OCI-LY7 (cell line): ENCODE measurements at regions not wholly inside any gene's neighbourhood (a gene's known extent, or its start where the extent isn't known, plus 50 kb on each side); places are given as distances from the start of the nearest gene placed in this dataset.

Experiments
- BruUV-seq: library from RNA; stranded (reverse); fragments of 400-500 nt; replicated peaks from 2 replicates; lab custom pipeline; 2021; lab: Mats Ljungman, UMichigan
- CTCF ChIA-PET: fragments of 300-600 bp; sonication (Branson Sonifier 250); formaldehyde crosslinking; loops from one replicate; lab custom pipeline; 2022; ENCODE audit warnings: antibody characterized with exemption; ENCODE audit not compliant: unreplicated experiment; lab: Charles Lee
- POLR2A ChIA-PET: fragments of 300-600 bp; sonication (Branson Sonifier 250); formaldehyde crosslinking; loops from one replicate; lab custom pipeline; 2022; ENCODE audit warnings: antibody characterized with exemption; lab: Charles Lee
- DNase-seq: peaks from one replicate; pipeline ENCODE4 v3.0.0-alpha.2; 2015; ENCODE audit warnings: low spot score
- H2AFZ ChIP-seq: fragments of 200-600 bp; sonication (generic), shearing (Covaris generic); 2 replicates; pipeline ENCODE4 v1.6.1; 2014; ENCODE audit warnings: mild to moderate bottlenecking, antibody characterized with exemption, low read length, moderate library complexity
- H3K27ac ChIP-seq: fragments of 200-600 bp; sonication (generic); 2 replicates; pipeline ENCODE4 v1.5.1; 2014; ENCODE audit warnings: mixed run types, low read depth, mild to moderate bottlenecking, moderate library complexity, low read length, inconsistent platforms; ENCODE audit not compliant: poor library complexity, severe bottlenecking
- H3K36me3 ChIP-seq: fragments of 200-600 bp; sonication (generic); 2 replicates; pipeline ENCODE4 v1.6.1; 2014; ENCODE audit warnings: mild to moderate bottlenecking, antibody characterized with exemption, low read length, moderate library complexity, mixed read lengths; ENCODE audit not compliant: insufficient read depth
- H3K4me1 ChIP-seq: fragments of 200-600 bp; sonication (generic); 2 replicates; pipeline ENCODE4 v1.5.1; 2014; ENCODE audit warnings: mild to moderate bottlenecking, low read length; ENCODE audit not compliant: insufficient read depth, poor library complexity, severe bottlenecking
- H3K4me2 ChIP-seq: fragments of 200-600 bp; sonication (generic); 2 replicates; pipeline ENCODE4 v1.6.1; 2014; ENCODE audit warnings: mild to moderate bottlenecking, low read length
- H3K4me3 ChIP-seq: fragments of 200-600 bp; sonication (generic); 2 replicates; pipeline ENCODE4 v1.5.1; 2014; ENCODE audit warnings: mild to moderate bottlenecking, low read depth, low read length; ENCODE audit not compliant: poor library complexity, severe bottlenecking
- H3K79me2 ChIP-seq: fragments of 200-600 bp; sonication (generic); 2 replicates; pipeline ENCODE4 v1.6.1; 2016; ENCODE audit warnings: low read depth, mild to moderate bottlenecking, low read length, moderate library complexity, mixed read lengths; ENCODE audit not compliant: insufficient read depth
- H3K9me2 ChIP-seq: fragments of 200-600 bp; sonication (generic); 2 replicates; pipeline ENCODE4 v1.6.1; 2016; ENCODE audit warnings: mild to moderate bottlenecking, low read length, mixed read lengths; ENCODE audit not compliant: insufficient read depth
- H3K9me3 ChIP-seq: fragments of 200-600 bp; sonication (generic); 2 replicates; pipeline ENCODE4 v1.6.1; 2014; ENCODE audit warnings: mild to moderate bottlenecking, mixed run types, low read length, mixed read lengths
- H4K20me1 ChIP-seq: fragments of 200-600 bp; sonication (generic); 2 replicates; pipeline ENCODE4 v1.6.1; 2014; ENCODE audit warnings: mild to moderate bottlenecking, antibody characterized with exemption, low read length, moderate library complexity, mixed read lengths; ENCODE audit not compliant: insufficient read depth
- EZH2phosphoT487 ChIP-seq: fragments of 200-600 bp; sonication (generic); IDR thresholded peaks from 2 replicates; pipeline ENCODE4 v1.6.1; 2018; ENCODE audit warnings: low read depth, borderline replicate concordance, mild to moderate bottlenecking, mixed run types, antibody characterized with exemption, low read length, moderate library complexity, mixed read lengths
- intact Hi-C: fragments of 100-400 bp; cut with micrococcal nuclease; formaldehyde crosslinking; loops from one replicate; pipeline ENCODE4 v1.10.0; 2022; ENCODE audit not compliant: unreplicated experiment
- TF ChIP-seq, protein P1 (sequence below): fragments of 200-600 bp; sonication (generic); conservative IDR thresholded peaks from 2 replicates; pipeline ENCODE4 v1.5.1; 2014; ENCODE audit warnings: mild to moderate bottlenecking, antibody characterized with exemption, low read length, moderate library complexity, mixed read lengths

DNA sequence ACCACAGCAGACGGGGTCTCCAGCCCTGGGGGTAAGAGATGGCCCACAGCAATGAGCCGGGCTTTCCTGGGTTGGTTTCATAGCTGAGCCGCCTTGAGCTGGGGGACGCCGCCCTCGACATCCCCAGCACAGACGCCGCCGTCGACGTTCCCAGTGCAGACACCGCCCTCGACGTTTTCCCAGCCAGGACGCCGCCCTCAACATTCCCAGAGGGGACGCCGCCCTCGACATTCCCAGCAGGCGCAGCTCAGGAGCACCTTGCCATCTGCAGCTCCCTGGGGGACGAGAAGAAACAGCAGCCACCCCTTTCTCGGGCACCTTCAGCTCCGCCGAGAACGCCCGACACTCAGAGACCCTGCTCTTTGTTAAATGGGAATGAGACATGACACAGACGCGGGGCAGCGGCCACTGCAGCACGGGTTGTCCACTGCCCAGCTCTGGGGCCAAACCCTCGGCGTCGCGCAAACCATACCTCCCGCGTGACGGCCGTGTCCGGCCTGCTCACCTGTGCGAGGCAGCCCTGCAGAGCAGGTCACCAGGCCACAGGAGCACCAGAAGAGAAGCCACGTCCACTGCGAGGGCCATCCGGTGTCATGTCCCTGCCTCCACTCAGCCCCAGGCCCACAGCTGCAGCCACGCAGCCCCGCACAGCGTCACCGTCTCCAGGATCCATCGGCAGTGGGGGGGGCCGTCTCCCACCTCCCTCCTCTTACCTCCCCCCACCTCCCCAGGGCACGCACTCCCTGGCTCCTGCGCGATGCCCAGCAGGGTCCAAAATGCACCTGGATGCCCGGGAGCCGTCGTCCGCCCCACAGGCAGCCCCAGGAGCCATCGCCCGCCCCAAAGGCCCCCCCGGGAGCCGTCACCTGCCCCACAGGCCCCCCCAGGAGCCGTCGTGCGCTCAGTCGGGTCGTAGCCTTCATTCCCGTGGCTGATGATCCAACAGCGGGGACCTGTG, 77.4 kb upstream of the GALNT9 start:
- CTCF ChIA-PET: interaction anchor here (0.6 to 0.7 kb wide), 2 partner anchors 26 to 261 kb away, joined by 3 read pairs; no protein-coding TSS in a partner anchor

DNA sequence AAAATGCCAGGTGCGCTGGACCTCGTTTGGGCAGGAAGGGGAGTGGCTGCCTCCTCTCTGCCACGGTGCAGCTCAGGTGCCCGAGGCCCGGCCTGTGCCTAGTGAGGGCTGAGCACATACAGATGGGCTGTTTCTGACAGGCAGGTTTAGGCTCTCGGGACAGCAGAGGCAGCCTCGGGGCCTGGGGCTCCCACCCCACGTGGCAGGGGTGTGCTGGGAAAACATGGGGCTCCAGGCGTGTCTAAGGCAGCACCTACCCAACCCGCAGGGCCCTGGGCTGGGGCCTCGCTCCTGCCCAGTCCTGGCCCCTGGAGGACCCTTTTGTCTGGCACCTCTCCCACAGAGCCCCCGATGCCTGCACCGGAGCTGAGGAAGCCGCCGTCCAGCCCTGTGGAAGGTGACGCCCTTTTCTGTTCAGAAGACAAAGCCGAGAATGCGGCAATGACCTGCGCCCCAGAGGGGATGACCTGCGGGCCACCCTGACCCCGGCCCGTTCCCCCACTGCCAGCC, 76.4 kb upstream of the GALNT9 start:
- BruUV-seq: no TSS peak
- POLR2A ChIA-PET: interaction anchor here (0.5 kb wide), 1 partner anchor 383 kb away, joined by 3 read pairs; no protein-coding TSS in a partner anchor

More for the DNA sequence above, 77.4 kb upstream of the GALNT9 start:
- no peaks in the 10 kb centered on the region for H3K79me2 ChIP-seq
- no TSS peak for BruUV-seq
- H3K27ac ChIP-seq: no peak overlapping the region
- DNase-seq: no peak
- no peak overlapping the region for H2AFZ ChIP-seq
- H3K4me3 ChIP-seq: no peak overlapping the region
- no peaks in the 10 kb centered on the region for H3K36me3 ChIP-seq
- no peaks in the 10 kb centered on the region for H4K20me1 ChIP-seq
- no peaks in the 10 kb centered on the region for H3K4me1 ChIP-seq
- H3K9me2 ChIP-seq: no peaks in the 10 kb centered on the region
- TF ChIP-seq EZH2phosphoT487: no peak
- TF ChIP-seq, protein P1, sequence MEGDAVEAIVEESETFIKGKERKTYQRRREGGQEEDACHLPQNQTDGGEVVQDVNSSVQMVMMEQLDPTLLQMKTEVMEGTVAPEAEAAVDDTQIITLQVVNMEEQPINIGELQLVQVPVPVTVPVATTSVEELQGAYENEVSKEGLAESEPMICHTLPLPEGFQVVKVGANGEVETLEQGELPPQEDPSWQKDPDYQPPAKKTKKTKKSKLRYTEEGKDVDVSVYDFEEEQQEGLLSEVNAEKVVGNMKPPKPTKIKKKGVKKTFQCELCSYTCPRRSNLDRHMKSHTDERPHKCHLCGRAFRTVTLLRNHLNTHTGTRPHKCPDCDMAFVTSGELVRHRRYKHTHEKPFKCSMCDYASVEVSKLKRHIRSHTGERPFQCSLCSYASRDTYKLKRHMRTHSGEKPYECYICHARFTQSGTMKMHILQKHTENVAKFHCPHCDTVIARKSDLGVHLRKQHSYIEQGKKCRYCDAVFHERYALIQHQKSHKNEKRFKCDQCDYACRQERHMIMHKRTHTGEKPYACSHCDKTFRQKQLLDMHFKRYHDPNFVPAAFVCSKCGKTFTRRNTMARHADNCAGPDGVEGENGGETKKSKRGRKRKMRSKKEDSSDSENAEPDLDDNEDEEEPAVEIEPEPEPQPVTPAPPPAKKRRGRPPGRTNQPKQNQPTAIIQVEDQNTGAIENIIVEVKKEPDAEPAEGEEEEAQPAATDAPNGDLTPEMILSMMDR: no peak
- intact Hi-C loops: no loop called here
- POLR2A ChIA-PET: no interaction called here
- no peaks in the 10 kb centered on the region for H3K9me3 ChIP-seq
- H3K4me2 ChIP-seq: no peak overlapping the region

More for the DNA sequence above, 76.4 kb upstream of the GALNT9 start:
- H3K36me3 ChIP-seq: no peaks in the 10 kb centered on the region
- H3K4me2 ChIP-seq: no peak overlapping the region
- no peaks in the 10 kb centered on the region for H3K9me3 ChIP-seq
- no peaks in the 10 kb centered on the region for H4K20me1 ChIP-seq
- H3K9me2 ChIP-seq: no peaks in the 10 kb centered on the region
- intact Hi-C loops: no loop called here
- H3K27ac ChIP-seq: no peak overlapping the region
- H3K79me2 ChIP-seq: no peaks in the 10 kb centered on the region
- no peak overlapping the region for H2AFZ ChIP-seq
- no peak for DNase-seq
- TF ChIP-seq, protein P1: no peak
- TF ChIP-seq EZH2phosphoT487: no peak
- H3K4me1 ChIP-seq: no peaks in the 10 kb centered on the region
- CTCF ChIA-PET: interaction anchor here (0.6 kb wide), 1 partner anchor 260 kb away, joined by 3 read pairs; no protein-coding TSS in a partner anchor
- H3K4me3 ChIP-seq: no peak overlapping the region
